Thyroid gland (tissue), 4 donors: ENCODE measurements at regions not wholly inside any gene's neighbourhood (a gene's known extent, or its start where the extent isn't known, plus 50 kb on each side); places are given as distances from the start of the nearest gene placed in this dataset.

Experiments used
- DNase-seq, 2 donors: peaks; one replicate each; pipeline ENCODE4 v3.0.0-alpha.2; 2019
- H3K27ac ChIP-seq, 3 donors: fragments of 200-600 bp; sonication (generic); 1 replicate in 2 of 3; 2 replicates in 1 of 3; pipeline ENCODE4 v1.5.1; 2016 to 2019; ENCODE audit warnings: mild to moderate bottlenecking in 1 of 3, moderate library complexity in 1 of 3
- H3K27me3 ChIP-seq: fragments of 200-600 bp; sonication (generic); one replicate; pipeline ENCODE4 v1.5.1; 2019
- H3K36me3 ChIP-seq, 2 donors: fragments of 200-600 bp; sonication (generic); one replicate each; pipeline ENCODE4 v1.5.1; 2016 to 2019
- H3K4me1 ChIP-seq, 2 donors: fragments of 200-600 bp; sonication (generic); one replicate each; pipeline ENCODE4 v1.5.1; 2017 to 2019
- H3K4me3 ChIP-seq, 3 donors: fragments of 200-600 bp; sonication (generic); replicated peaks in 1 of 3; 1 replicate in 2 of 3; 2 replicates in 1 of 3; pipeline ENCODE4 v1.5.1; 2016; ENCODE audit warnings: mild to moderate bottlenecking in 1 of 3
- H3K9me3 ChIP-seq: fragments of 200-600 bp; sonication (generic); one replicate; pipeline ENCODE4 v1.5.1; 2017
- CTCF ChIP-seq, 6 experiments: fragments of 200-600 bp in 3 of 6; fragments of 450-650 bp in 3 of 6; sonication (generic) in 3 of 6; IDR thresholded peaks; one replicate each; pipeline ENCODE4 v1.5.1; 2016 to 2019; ENCODE audit warnings: antibody characterized with exemption in 6 of 6, mild to moderate bottlenecking in 2 of 6, inconsistent platforms in 1 of 6, moderate library complexity in 1 of 6
- POLR2A ChIP-seq, 2 donors: fragments of 450-650 bp; IDR thresholded peaks; one replicate each; pipeline ENCODE4 v1.6.1; 2017; ENCODE audit warnings: antibody characterized with exemption in 2 of 2, mild to moderate bottlenecking in 2 of 2, moderate library complexity in 1 of 2
- WGBS, 2 donors: methylation state at CpG; one replicate each; pipeline ENCODE4 v1.1.5; 2017; 5-methylcytosine and 5-hydroxymethylcytosine counted together
- intact Hi-C: fragments of 100-400 bp; cut with DNase I; formaldehyde crosslinking; loops from one replicate; pipeline ENCODE4 v1.15.1; 2023

- no peaks in the 10 kb centered on the region for H3K36me3 ChIP-seq
- no peaks in the 10 kb centered on the region for H3K4me1 ChIP-seq
- TF ChIP-seq POLR2A (IDR thresholded peaks at IDR 0.05) (no peak), CTCF (IDR thresholded peaks at IDR 0.05) (peak; percentile 59 to 88 (median 70))
- no peaks in the 10 kb centered on the region for H3K27me3 ChIP-seq
- no peaks in the 10 kb centered on the region for H3K9me3 ChIP-seq
- 38% methylated on average over 11 of the region's 11 CpGs for WGBS, 2 donors
- peak; percentile 64 to 77 for DNase-seq
- intact Hi-C loops: no loop called here
- no peak overlapping the region for H3K4me3 ChIP-seq
- no peak overlapping the region for H3K27ac ChIP-seq
Observed at GRCh38 chr2:105545730-105546627, 147.1 kb upstream of the FHL2 start.

GRCh38 chr2:105544591-105545377 lies 145.9 kb upstream of the FHL2 start:
- H3K9me3 ChIP-seq: no peaks in the 10 kb centered on the region
- DNase-seq: no peak
- no peaks in the 10 kb centered on the region for H3K27me3 ChIP-seq
- no peak overlapping the region for H3K27ac ChIP-seq
- TF ChIP-seq CTCF (IDR thresholded peaks at IDR 0.05) (no peak), POLR2A (IDR thresholded peaks at IDR 0.05) (no peak)
- H3K4me3 ChIP-seq: no peak overlapping the region
- 78 to 83% methylated on average over 12 of the region's 12 CpGs for WGBS, 2 donors
- H3K4me1 ChIP-seq: no peaks in the 10 kb centered on the region
- no peaks in the 10 kb centered on the region for H3K36me3 ChIP-seq
- intact Hi-C loops: no loop called here

GRCh38 chr2:105541189-105542050 lies 142.6 kb upstream of the FHL2 start:
- Histone ChIP-seq H3K4me3 (no peak overlapping the region), H3K9me3 (no peaks in the 10 kb centered on the region), H3K4me1 (no peaks in the 10 kb centered on the region), H3K27me3 (no peaks in the 10 kb centered on the region), H3K36me3 (no peaks in the 10 kb centered on the region), H3K27ac (no peak overlapping the region)
- intact Hi-C loops: no loop called here
- 81 to 87% methylated on average over 13 of the region's 13 CpGs for WGBS, 2 donors
- no peak for TF ChIP-seq CTCF (IDR thresholded peaks at IDR 0.05)
- TF ChIP-seq POLR2A (IDR thresholded peaks at IDR 0.05): no peak
- no peak for DNase-seq

GRCh38 chr2:105540642-105541041 lies 141.8 kb upstream of the FHL2 start:
- no peak for DNase-seq
- TF ChIP-seq CTCF (IDR thresholded peaks at IDR 0.05) (no peak), POLR2A (IDR thresholded peaks at IDR 0.05) (no peak)
- H3K27me3 ChIP-seq: no peaks in the 10 kb centered on the region
- WGBS, 2 donors: 36 to 38% methylated on average over 2 of the region's 2 CpGs
- H3K9me3 ChIP-seq: no peaks in the 10 kb centered on the region
- H3K4me1 ChIP-seq: no peaks in the 10 kb centered on the region
- H3K4me3 ChIP-seq: no peak overlapping the region
- H3K27ac ChIP-seq: no peak overlapping the region
- intact Hi-C loops: no loop called here
- H3K36me3 ChIP-seq: no peaks in the 10 kb centered on the region
